NT2/D1 (cell line): ENCODE measurements at regions not wholly inside any gene's neighbourhood (a gene's known extent, or its start where the extent isn't known, plus 50 kb on each side); places are given as distances from the start of the nearest gene placed in this dataset.

ENCODE experiments used
- DNase-seq: peaks from one replicate; pipeline ENCODE4 v3.0.0-alpha.2; 2011; ENCODE audit warnings: low read depth, low spot score
- H3K27me3 ChIP-seq: 2 replicates; pipeline ENCODE4 v1.6.0; 2011; ENCODE audit warnings: mild to moderate bottlenecking; ENCODE audit not compliant: insufficient read length, insufficient read depth
- H3K36me3 ChIP-seq: 2 replicates; pipeline ENCODE4 v1.6.1; 2011; ENCODE audit warnings: mild to moderate bottlenecking, low read length, mixed read lengths; ENCODE audit not compliant: insufficient read depth, insufficient read length
- H3K4me1 ChIP-seq: 2 replicates; pipeline ENCODE4 v1.5.1; 2011; ENCODE audit not compliant: insufficient read depth, insufficient read length
- H3K4me3 ChIP-seq: 2 replicates; pipeline ENCODE4 v1.5.1; 2011; ENCODE audit warnings: low read depth; ENCODE audit not compliant: insufficient read length
- H3K9ac ChIP-seq: 2 replicates; pipeline ENCODE4 v1.6.0; 2011; ENCODE audit warnings: low read depth; ENCODE audit not compliant: insufficient read length
- H3K9me3 ChIP-seq: 2 replicates; pipeline ENCODE4 v1.5.1; 2011; ENCODE audit warnings: mild to moderate bottlenecking, low read length; ENCODE audit not compliant: insufficient read depth
- SUZ12 ChIP-seq: IDR thresholded peaks from 2 replicates; pipeline ENCODE4 v1.6.1; 2011; ENCODE audit not compliant: insufficient read length, insufficient read depth; ENCODE audit errors: extremely low read depth
- YY1 ChIP-seq: IDR thresholded peaks from 2 replicates; pipeline ENCODE4 v1.6.1; 2011; ENCODE audit not compliant: insufficient read length, insufficient read depth
- ZNF274 ChIP-seq: IDR thresholded peaks from 2 replicates; pipeline ENCODE4 v1.6.1; 2011; ENCODE audit warnings: mild to moderate bottlenecking, low read depth, low read length

DNA sequence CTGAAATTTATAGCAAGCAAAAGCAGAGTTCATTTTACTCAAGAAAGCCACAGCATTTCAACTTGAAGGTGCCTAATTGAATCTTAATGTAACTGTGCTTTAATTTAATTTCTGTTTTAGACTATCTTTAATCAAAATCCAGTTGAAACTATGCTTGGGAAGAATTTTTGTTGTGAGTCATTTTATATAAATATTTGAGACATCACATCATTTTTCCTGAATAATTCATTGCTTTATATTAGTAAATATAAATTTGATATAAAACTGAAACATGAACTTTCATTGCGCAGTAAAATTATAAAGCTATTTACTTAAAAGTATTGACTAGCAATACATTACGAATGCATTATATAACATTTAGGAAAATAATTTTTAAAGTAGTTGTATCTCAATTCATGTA, 1937.1 kb upstream of the CDH9 start:
- H3K9me3 ChIP-seq: no peaks in the 10 kb centered on the region
- no peak overlapping the region for H3K9ac ChIP-seq
- no peak for TF ChIP-seq ZNF274
- no peak for TF ChIP-seq SUZ12
- TF ChIP-seq YY1: no peak
- H3K4me3 ChIP-seq: no peak overlapping the region
- H3K27me3 ChIP-seq: no peaks in the 10 kb centered on the region
- H3K4me1 ChIP-seq: no peaks in the 10 kb centered on the region
- DNase-seq: no peak
- no peaks in the 10 kb centered on the region for H3K36me3 ChIP-seq

DNA sequence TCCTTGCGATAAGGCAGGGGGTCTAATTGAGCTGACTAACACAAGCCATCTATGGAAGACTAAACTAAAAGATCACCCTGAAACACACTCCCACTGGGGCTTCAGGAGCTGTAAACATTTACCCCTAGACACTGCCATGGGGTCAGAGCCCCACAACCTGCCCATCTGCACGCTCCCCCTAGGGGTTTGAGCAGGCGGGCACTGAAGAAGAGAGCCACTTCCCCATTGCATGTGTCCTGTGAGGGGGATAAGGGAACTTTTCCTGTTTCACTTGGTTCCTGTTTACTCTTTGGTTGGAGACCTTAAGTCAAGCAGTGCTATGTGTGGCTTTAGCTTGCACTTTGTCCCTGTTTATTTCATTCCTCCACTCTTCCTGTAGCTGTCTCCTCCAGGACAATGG, 1929.5 kb upstream of the CDH9 start:
- DNase-seq: no peak
- Histone ChIP-seq H3K36me3 (no peaks in the 10 kb centered on the region), H3K4me1 (no peaks in the 10 kb centered on the region), H3K9ac (no peak overlapping the region), H3K27me3 (no peaks in the 10 kb centered on the region), H3K4me3 (no peak overlapping the region), H3K9me3 (no peaks in the 10 kb centered on the region)
- TF ChIP-seq YY1: no peak
- TF ChIP-seq SUZ12: no peak
- TF ChIP-seq ZNF274: no peak

DNA sequence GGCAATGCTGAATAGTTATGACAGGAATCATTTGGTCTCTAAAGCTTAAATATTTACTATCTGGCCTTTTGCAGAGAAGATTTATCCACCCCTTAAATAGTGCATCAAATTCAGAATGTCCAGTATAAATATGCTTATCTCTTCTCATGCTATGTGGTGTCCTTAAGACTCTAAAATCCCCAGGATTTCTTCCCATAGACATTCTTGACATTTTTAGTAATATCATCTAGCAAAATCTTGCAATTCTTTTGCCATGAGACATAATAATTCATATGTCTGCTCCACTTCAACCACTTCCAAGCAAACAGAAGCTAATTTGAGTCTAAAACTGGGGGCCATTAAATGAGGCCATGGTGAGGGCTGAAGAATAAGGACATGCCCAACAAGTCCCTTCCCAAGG, 1923.4 kb upstream of the CDH9 start:
- Histone ChIP-seq H3K9me3 (no peaks in the 10 kb centered on the region), H3K9ac (no peak overlapping the region)
- TF ChIP-seq SUZ12 (no peak), ZNF274 (no peak), YY1 (no peak)

DNA sequence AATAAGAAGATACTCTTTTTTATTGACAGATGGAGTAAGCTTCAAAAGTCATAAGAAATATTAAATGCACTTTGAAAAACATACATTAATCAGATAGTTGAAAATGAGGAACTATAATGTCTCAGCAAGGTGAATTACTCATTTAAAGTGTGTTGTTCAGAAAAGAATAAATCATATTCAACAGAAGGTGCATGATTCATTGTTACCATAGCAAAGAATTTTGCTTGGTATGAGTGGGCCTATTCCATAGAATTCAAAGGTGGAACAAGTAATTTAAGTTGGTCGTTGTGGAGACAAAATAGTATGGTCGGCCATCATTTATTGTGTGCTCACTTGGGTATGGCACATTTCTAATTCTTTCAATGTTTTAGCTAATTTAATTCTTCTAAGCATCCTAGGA, 1920.2 kb upstream of the CDH9 start:
- Histone ChIP-seq H3K4me1 (no peaks in the 10 kb centered on the region), H3K9ac (no peak overlapping the region), H3K9me3 (no peaks in the 10 kb centered on the region), H3K27me3 (no peaks in the 10 kb centered on the region), H3K36me3 (no peaks in the 10 kb centered on the region), H3K4me3 (no peak overlapping the region)
- no peak for TF ChIP-seq ZNF274
- TF ChIP-seq YY1: no peak
- no peak for TF ChIP-seq SUZ12
- DNase-seq: no peak

More for the DNA sequence above, 1923.4 kb upstream of the CDH9 start:
- no peaks in the 10 kb centered on the region for H3K4me1 ChIP-seq
- no peaks in the 10 kb centered on the region for H3K36me3 ChIP-seq
- no peak overlapping the region for H3K4me3 ChIP-seq
- no peaks in the 10 kb centered on the region for H3K27me3 ChIP-seq
- no peak for DNase-seq

DNA sequence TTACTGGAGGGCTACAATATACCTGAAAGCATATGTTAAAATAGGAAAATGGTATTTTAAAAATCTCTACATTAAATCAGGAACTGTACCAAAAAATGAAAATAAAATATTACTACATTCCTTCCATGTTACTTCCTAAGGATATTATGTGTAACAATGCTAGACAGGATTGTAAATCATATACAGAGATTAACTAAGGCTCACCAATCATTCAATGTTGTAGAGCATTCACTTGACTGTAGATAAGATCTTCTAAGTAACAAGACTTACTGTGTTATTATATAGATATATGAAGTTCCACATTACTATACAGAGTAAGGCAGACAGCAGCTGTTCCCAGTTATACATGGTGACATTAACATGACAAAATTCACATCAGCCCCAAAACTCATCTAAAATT, 1919.1 kb upstream of the CDH9 start:
- TF ChIP-seq ZNF274 (no peak), SUZ12 (no peak), YY1 (no peak)
- DNase-seq: no peak

GRCh38 chr5:28954074-28954473, 1915.7 kb upstream of the CDH9 start:
- Histone ChIP-seq H3K36me3 (no peaks in the 10 kb centered on the region), H3K27me3 (no peaks in the 10 kb centered on the region), H3K4me1 (no peaks in the 10 kb centered on the region), H3K9ac (no peak overlapping the region), H3K9me3 (no peaks in the 10 kb centered on the region; the same call in 1 of the 2 replicates), H3K4me3 (no peak overlapping the region)
- TF ChIP-seq ZNF274 (no peak), YY1 (no peak), SUZ12 (no peak)
- DNase-seq: no peak

More for the DNA sequence above, 1919.1 kb upstream of the CDH9 start:
- Histone ChIP-seq H3K4me3 (no peak overlapping the region), H3K27me3 (no peaks in the 10 kb centered on the region), H3K36me3 (no peaks in the 10 kb centered on the region), H3K9ac (no peak overlapping the region), H3K4me1 (no peaks in the 10 kb centered on the region), H3K9me3 (no peaks in the 10 kb centered on the region)

- H3K27me3 ChIP-seq: no peaks in the 10 kb centered on the region
- H3K9me3 ChIP-seq: no peaks in the 10 kb centered on the region; the same call in 1 of the 2 replicates
- H3K4me3 ChIP-seq: no peak overlapping the region
- DNase-seq: no peak
- no peak overlapping the region for H3K9ac ChIP-seq
- no peaks in the 10 kb centered on the region for H3K4me1 ChIP-seq
- no peaks in the 10 kb centered on the region for H3K36me3 ChIP-seq
- TF ChIP-seq YY1: no peak
- no peak for TF ChIP-seq SUZ12
Observed at GRCh38 chr5:28947865-28948264, 1909.5 kb upstream of the CDH9 start.
